A549 (cell line): ENCODE measurements at regions not wholly inside any gene's neighbourhood (a gene's known extent, or its start where the extent isn't known, plus 50 kb on each side); places are given as distances from the start of the nearest gene placed in this dataset.

ENCODE experiments used
- ATAC-seq, 2 experiments: fragments of 200-7000 bp in 1 of 2; fragments of >200 bp in 1 of 2; cut with Nextera tagmentation in 1 of 2; cut with Tn5 transposase in 1 of 2; 3 replicates each; pipeline versions ENCODE4 v1.8.0 to v1.9.1; 2018 to 2020; ENCODE audit warnings: mild to moderate bottlenecking in 1 of 2, moderate library complexity in 1 of 2
- CTCF ChIA-PET: fragments of 300-600 bp; sonication (Branson Sonifier 250); formaldehyde crosslinking; extraction: SDS; loops from one replicate; lab custom pipeline; 2021; ENCODE audit warnings: antibody characterized with exemption, inconsistent platforms; lab: Yijun Ruan, JAX
- POLR2A ChIA-PET: fragments of 350-600 bp; formaldehyde crosslinking; extraction: SDS; loops from one replicate; lab custom pipeline; 2021; ENCODE audit warnings: antibody characterized with exemption, inconsistent platforms; lab: Yijun Ruan, JAX
- DNase-seq, 2 experiments: peaks; one replicate each; pipeline versions ENCODE4 v3.0.0 to v3.0.0-alpha.2; 2011 to 2016; ENCODE audit warnings: low read depth in 1 of 2, low spot score in 1 of 2
- FAIRE-seq: peaks from 2 replicates; lab custom pipeline; 2011; peaks lifted over from hg19 to GRCh38; lab: Jason Lieb, UNC
- H3K27ac ChIP-seq, 2 experiments: fragments of >200 bp; sonication (Bioruptor Twin); formaldehyde crosslinking; 3 replicates each; pipeline ENCODE4 v1.5.1; 2016 to 2017
- H3K4me1 ChIP-seq: fragments of >200 bp; sonication (Bioruptor Twin); formaldehyde crosslinking; 3 replicates; pipeline ENCODE4 v1.6.1; 2016
- H3K4me2 ChIP-seq: fragments of >200 bp; sonication (Bioruptor Twin); formaldehyde crosslinking; 3 replicates; pipeline ENCODE4 v1.6.1; 2016
- H3K4me3 ChIP-seq: fragments of >200 bp; sonication (Bioruptor Twin); formaldehyde crosslinking; 3 replicates; pipeline ENCODE4 v1.5.1; 2016
- H3K9me3 ChIP-seq: fragments of >200 bp; sonication (Bioruptor Twin); formaldehyde crosslinking; 3 replicates; pipeline ENCODE4 v1.6.1; 2016
- BHLHE40 ChIP-seq: IDR thresholded peaks from 2 replicates; pipeline ENCODE4 v1.6.1; 2012; ENCODE audit warnings: low read depth, low read length, inconsistent platforms
- CBX2 ChIP-seq: fragments of 200-600 bp; sonication (generic); IDR thresholded peaks from 2 replicates; pipeline ENCODE4 v1.6.1; 2016; ENCODE audit warnings: low read depth, mild to moderate bottlenecking, borderline replicate concordance
- CEBPB ChIP-seq, 2 experiments: fragments of >200 bp in 1 of 2; sonication (Bioruptor Twin) in 1 of 2; formaldehyde crosslinking in 1 of 2; IDR thresholded peaks; 2 replicates each; pipeline ENCODE4 v1.6.1; 2012 to 2016
- CHD4 ChIP-seq: fragments of 200-600 bp; sonication (generic); IDR thresholded peaks from 2 replicates; pipeline ENCODE4 v1.6.1; 2016; ENCODE audit warnings: antibody characterized with exemption, mild to moderate bottlenecking, borderline replicate concordance
- EHF ChIP-seq: fragments of 250-450 bp; sonication (Bioruptor Pico); IDR thresholded peaks from 2 replicates; pipeline ENCODE4 v1.5.0; 2020; ENCODE audit warnings: mild to moderate bottlenecking
- EP300 ChIP-seq, 2 experiments: fragments of >200 bp; sonication (Bioruptor Twin); formaldehyde crosslinking; IDR thresholded peaks; 2 replicates in 1 of 2; 3 replicates in 1 of 2; pipeline ENCODE4 v1.6.1; 2016 to 2017
- ESRRA ChIP-seq: fragments of 150-350 bp; IDR thresholded peaks from 2 replicates; pipeline ENCODE4 v1.6.1; 2014; ENCODE audit warnings: mild to moderate bottlenecking, low read length, borderline replicate concordance
- FOSB ChIP-seq: fragments of 250-450 bp; sonication (Bioruptor Pico); IDR thresholded peaks from 2 replicates; pipeline ENCODE4 v1.5.0; 2020; ENCODE audit warnings: mild to moderate bottlenecking, moderate library complexity
- FOSL2 ChIP-seq, 2 experiments: fragments of 450-650 bp in 1 of 2; fragments of >200 bp in 1 of 2; sonication (Bioruptor Twin) in 1 of 2; formaldehyde crosslinking; IDR thresholded peaks; 2 replicates each; pipeline versions ENCODE4 v1.5.0 to v1.6.1; 2016 to 2020; ENCODE audit warnings: mild to moderate bottlenecking in 1 of 2, moderate library complexity in 1 of 2
- JUN ChIP-seq, 2 experiments: fragments of >200 bp; sonication (Bioruptor Twin); formaldehyde crosslinking; IDR thresholded peaks; 2 replicates in 1 of 2; 3 replicates in 1 of 2; pipeline ENCODE4 v1.6.1; 2016 to 2017
- JUNB ChIP-seq: fragments of >200 bp; sonication (Bioruptor Twin); formaldehyde crosslinking; IDR thresholded peaks from 2 replicates; pipeline ENCODE4 v1.6.1; 2016
- KDM5A ChIP-seq: fragments of 200-600 bp; sonication (generic); IDR thresholded peaks from 2 replicates; pipeline ENCODE4 v1.6.1; 2016; ENCODE audit warnings: antibody characterized with exemption, mild to moderate bottlenecking
- MYC ChIP-seq: IDR thresholded peaks from 2 replicates; pipeline ENCODE4 v1.6.1; 2012; ENCODE audit warnings: mild to moderate bottlenecking, inconsistent platforms, low read length, improper control_type of control experiment, borderline replicate concordance
- NPAS2 ChIP-seq: fragments of 250-450 bp; sonication (Bioruptor Pico); IDR thresholded peaks from 2 replicates; pipeline ENCODE4 v1.8.0; 2022; ENCODE audit warnings: mild to moderate bottlenecking, moderate library complexity, borderline replicate concordance
- NR3C1 ChIP-seq: fragments of >200 bp; sonication (Bioruptor Twin); formaldehyde crosslinking; IDR thresholded peaks from 3 replicates; pipeline ENCODE4 v1.6.1; 2017
- RARB ChIP-seq: fragments of 250-450 bp; sonication (Bioruptor Pico); IDR thresholded peaks from 2 replicates; pipeline ENCODE4 v1.8.0; 2021; ENCODE audit warnings: mild to moderate bottlenecking, moderate library complexity
- RFX5 ChIP-seq: fragments of 450-650 bp; IDR thresholded peaks from 2 replicates; pipeline ENCODE4 v1.7.1; 2014; ENCODE audit warnings: antibody characterized with exemption, mild to moderate bottlenecking, moderate library complexity
- RNF2 ChIP-seq: fragments of 200-600 bp; sonication (generic); IDR thresholded peaks from 2 replicates; pipeline ENCODE4 v1.6.1; 2016; ENCODE audit warnings: low read depth, mild to moderate bottlenecking, antibody characterized with exemption, moderate library complexity, borderline replicate concordance
- TFCP2L1 ChIP-seq: fragments of 250-450 bp; sonication (Bioruptor Pico); IDR thresholded peaks from 2 replicates; pipeline ENCODE4 v1.5.0; 2021; ENCODE audit warnings: mild to moderate bottlenecking
- TP53 ChIP-seq: fragments of 250-450 bp; sonication (Bioruptor Pico); IDR thresholded peaks from 2 replicates; pipeline ENCODE4 v1.5.0; 2021; ENCODE audit warnings: mild to moderate bottlenecking, moderate library complexity
- ZNF302 ChIP-seq: fragments of 250-450 bp; sonication (Bioruptor Pico); IDR thresholded peaks from 2 replicates; pipeline ENCODE4 v1.9.0; 2021; ENCODE audit warnings: inconsistent platforms, mild to moderate bottlenecking, moderate library complexity
- ZSCAN20 ChIP-seq: fragments of 250-450 bp; sonication (Bioruptor Pico); IDR thresholded peaks from 2 replicates; pipeline ENCODE4 v1.8.0; 2022; ENCODE audit warnings: mild to moderate bottlenecking, moderate library complexity
- WGBS: methylation state at CpG from one replicate; pipeline ENCODE4 v1.1.6; 2017; ENCODE audit errors: missing lambda C conversion rate; 5-methylcytosine and 5-hydroxymethylcytosine counted together
- TF ChIP-seq, protein P1 (sequence below): fragments of 200-600 bp; sonication (generic); IDR thresholded peaks from 2 replicates; pipeline ENCODE4 v1.6.1; 2016; ENCODE audit warnings: antibody characterized with exemption, mild to moderate bottlenecking, moderate library complexity
- TF ChIP-seq, protein P2 (sequence below): IDR thresholded peaks from 2 replicates; pipeline ENCODE4 v1.6.1; 2012
- TF ChIP-seq, protein P3 (sequence below): fragments of 250-450 bp; sonication (Bioruptor Pico); IDR thresholded peaks from 2 replicates; pipeline ENCODE4 v1.5.0; 2020; ENCODE audit warnings: low read depth, mild to moderate bottlenecking, moderate library complexity

DNA sequence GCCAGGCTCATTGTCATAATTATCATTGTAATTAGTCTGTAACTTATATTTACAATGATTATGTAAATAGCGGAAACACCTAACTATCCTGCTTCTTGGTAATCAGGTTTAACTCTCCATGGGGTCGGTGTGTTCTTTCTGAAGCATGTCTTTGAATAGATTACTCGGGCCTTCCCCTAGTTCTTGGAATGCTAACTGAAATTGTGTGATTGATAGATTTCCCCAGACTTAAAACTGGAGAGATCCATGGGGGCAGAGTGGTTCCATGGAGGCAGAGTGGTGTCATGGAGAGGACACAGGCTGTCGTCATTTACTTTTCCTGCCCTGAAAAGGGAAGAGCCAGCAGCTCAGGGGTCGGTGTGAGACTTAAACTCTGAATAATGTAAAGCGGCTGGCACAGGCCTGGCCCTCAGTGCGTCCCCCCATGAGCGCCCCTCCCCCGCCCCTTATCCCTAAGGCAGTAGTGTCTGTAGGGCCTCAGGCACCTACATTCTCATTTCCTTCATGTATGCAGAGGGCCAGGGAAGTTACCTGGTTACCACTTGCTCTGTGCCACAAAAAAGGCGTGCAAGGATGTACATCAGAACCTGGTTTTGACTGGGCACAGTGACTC is 225.1 kb downstream of the TM9SF2 start (continued):
- TF ChIP-seq, protein P1, sequence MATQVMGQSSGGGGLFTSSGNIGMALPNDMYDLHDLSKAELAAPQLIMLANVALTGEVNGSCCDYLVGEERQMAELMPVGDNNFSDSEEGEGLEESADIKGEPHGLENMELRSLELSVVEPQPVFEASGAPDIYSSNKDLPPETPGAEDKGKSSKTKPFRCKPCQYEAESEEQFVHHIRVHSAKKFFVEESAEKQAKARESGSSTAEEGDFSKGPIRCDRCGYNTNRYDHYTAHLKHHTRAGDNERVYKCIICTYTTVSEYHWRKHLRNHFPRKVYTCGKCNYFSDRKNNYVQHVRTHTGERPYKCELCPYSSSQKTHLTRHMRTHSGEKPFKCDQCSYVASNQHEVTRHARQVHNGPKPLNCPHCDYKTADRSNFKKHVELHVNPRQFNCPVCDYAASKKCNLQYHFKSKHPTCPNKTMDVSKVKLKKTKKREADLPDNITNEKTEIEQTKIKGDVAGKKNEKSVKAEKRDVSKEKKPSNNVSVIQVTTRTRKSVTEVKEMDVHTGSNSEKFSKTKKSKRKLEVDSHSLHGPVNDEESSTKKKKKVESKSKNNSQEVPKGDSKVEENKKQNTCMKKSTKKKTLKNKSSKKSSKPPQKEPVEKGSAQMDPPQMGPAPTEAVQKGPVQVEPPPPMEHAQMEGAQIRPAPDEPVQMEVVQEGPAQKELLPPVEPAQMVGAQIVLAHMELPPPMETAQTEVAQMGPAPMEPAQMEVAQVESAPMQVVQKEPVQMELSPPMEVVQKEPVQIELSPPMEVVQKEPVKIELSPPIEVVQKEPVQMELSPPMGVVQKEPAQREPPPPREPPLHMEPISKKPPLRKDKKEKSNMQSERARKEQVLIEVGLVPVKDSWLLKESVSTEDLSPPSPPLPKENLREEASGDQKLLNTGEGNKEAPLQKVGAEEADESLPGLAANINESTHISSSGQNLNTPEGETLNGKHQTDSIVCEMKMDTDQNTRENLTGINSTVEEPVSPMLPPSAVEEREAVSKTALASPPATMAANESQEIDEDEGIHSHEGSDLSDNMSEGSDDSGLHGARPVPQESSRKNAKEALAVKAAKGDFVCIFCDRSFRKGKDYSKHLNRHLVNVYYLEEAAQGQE: no peak
- TF ChIP-seq MYC (no peak), ESRRA (no peak), ZNF302 (CRISPR knock-in tag) (no peak), KDM5A (no peak), RARB (CRISPR knock-in tag) (no peak)

DNA sequence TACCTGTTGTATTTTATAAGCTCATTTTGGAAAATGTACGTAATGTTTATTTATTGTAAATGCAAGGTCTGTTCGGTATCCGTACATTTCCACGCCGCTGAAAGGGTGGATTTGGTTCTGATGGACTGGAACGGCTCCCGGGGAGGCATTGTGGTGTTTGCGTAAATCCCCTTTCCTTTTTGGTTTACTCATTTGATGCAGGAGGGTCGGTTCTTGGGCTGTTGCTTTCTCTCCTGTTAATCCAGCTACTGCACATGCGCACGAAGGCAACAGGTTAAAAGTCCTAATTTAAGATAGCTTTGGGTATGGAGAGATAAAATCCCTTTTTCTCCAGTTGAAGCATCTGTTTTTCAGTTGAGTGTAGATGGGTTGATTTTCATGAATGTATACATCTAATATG is 224.4 kb downstream of the TM9SF2 start:
- DNase-seq: no peak
- Histone ChIP-seq H3K27ac (no peak overlapping the region), H3K4me1 (no peaks in the 10 kb centered on the region), H3K4me3 (no peak overlapping the region), H3K9me3 (no peaks in the 10 kb centered on the region), H3K4me2 (no peak overlapping the region)
- 86% methylated on average over 11 of the region's 11 CpGs for WGBS
- CTCF ChIA-PET: no interaction called here
- no peak for FAIRE-seq
- POLR2A ChIA-PET: no interaction called here
- no peak for ATAC-seq
- TF ChIP-seq, protein P2, sequence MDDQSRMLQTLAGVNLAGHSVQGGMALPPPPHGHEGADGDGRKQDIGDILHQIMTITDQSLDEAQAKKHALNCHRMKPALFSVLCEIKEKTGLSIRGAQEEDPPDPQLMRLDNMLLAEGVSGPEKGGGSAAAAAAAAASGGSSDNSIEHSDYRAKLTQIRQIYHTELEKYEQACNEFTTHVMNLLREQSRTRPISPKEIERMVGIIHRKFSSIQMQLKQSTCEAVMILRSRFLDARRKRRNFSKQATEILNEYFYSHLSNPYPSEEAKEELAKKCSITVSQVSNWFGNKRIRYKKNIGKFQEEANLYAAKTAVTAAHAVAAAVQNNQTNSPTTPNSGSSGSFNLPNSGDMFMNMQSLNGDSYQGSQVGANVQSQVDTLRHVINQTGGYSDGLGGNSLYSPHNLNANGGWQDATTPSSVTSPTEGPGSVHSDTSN: no peak
- TF ChIP-seq TFCP2L1 (CRISPR knock-in tag) (no peak), FOSB (no peak), EP300 (IDR thresholded peaks at IDR 0.05) (no peak), JUN (IDR thresholded peaks at IDR 0.05) (no peak), ZSCAN20 (CRISPR knock-in tag) (no peak), BHLHE40 (no peak), CEBPB (IDR thresholded peaks at IDR 0.05) (no peak), NPAS2 (CRISPR knock-in tag) (no peak), RNF2 (no peak), CBX2 (no peak), RFX5 (no peak), ZNF302 (CRISPR knock-in tag) (no peak), EHF (CRISPR knock-in tag) (no peak), FOSL2 (IDR thresholded peaks at IDR 0.05) (no peak), FOSL2 (CRISPR knock-in tag; IDR thresholded peaks at IDR 0.05) (no peak), CHD4 (no peak), TP53 (no peak), JUNB (no peak), NR3C1 (no peak)
- TF ChIP-seq, protein P3, sequence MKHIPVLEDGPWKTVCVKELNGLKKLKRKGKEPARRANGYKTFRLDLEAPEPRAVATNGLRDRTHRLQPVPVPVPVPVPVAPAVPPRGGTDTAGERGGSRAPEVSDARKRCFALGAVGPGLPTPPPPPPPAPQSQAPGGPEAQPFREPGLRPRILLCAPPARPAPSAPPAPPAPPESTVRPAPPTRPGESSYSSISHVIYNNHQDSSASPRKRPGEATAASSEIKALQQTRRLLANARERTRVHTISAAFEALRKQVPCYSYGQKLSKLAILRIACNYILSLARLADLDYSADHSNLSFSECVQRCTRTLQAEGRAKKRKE (CRISPR knock-in tag): no peak
- TF ChIP-seq, all 56 proteins: peak for 0
